MM.1S (cell line): ENCODE measurements at regions not wholly inside any gene's neighbourhood (a gene's known extent, or its start where the extent isn't known, plus 50 kb on each side); places are given as distances from the start of the nearest gene placed in this dataset.

Experiments used
- CTCF ChIP-seq: fragments of 300-600 bp; sonication (generic); IDR thresholded peaks from 2 replicates; pipeline ENCODE4 v1.5.1; 2016; ENCODE audit warnings: antibody characterized with exemption, low read length, mixed read lengths
- EZH2 ChIP-seq: fragments of 300-600 bp; sonication (generic); optimal IDR thresholded peaks from 2 replicates; pipeline ENCODE3; 2017; ENCODE audit warnings: low read depth, mild to moderate bottlenecking, antibody characterized with exemption, low read length, mixed read lengths
- EZH2phosphoT487 ChIP-seq: fragments of 300-600 bp; sonication (generic); IDR thresholded peaks from 2 replicates; pipeline ENCODE4 v1.6.1; 2018; ENCODE audit warnings: antibody characterized with exemption, low read length

DNA sequence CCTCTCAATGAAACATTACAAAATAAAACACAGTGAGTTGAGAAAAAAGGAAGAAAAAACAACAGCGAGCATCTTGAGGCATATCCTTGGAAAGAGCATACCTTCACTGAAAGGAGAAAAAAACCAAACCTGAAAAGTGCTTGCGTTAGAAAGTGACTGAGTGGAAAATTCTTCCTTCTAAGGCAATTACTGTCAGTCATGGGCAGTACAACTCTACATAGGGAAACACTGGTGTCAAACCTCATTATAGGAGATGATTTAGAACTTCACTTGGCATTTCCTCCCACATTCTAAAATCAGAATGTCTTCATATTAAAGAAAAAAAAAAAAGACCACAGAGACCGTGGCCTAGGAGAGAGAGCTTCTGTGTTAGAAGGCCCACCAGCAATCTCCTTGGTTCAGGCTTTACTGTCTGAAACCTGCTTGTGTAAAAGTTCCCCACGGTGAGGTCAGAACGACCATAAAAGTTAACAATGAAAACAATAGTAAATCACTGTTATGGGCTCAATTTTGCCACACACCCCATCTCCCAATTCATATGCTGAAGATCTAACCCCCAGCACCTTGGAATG is 91.1 kb upstream of the CRY1 start:
- no peak for TF ChIP-seq CTCF
- no peak for TF ChIP-seq EZH2
- TF ChIP-seq EZH2phosphoT487, result no peak
